Neural cell (in vitro differentiated cells): ENCODE measurements at regions not wholly inside any gene's neighbourhood (a gene's known extent, or its start where the extent isn't known, plus 50 kb on each side); places are given as distances from the start of the nearest gene placed in this dataset.

Experiments
- H2AFZ ChIP-seq: fragments of 200-600, 300-800 bp; sonication (generic), shearing (Covaris generic); 2 replicates; pipeline ENCODE4 v1.6.0; 2014; ENCODE audit warnings: low read depth, mild to moderate bottlenecking, antibody characterized with exemption, low read length, moderate library complexity
- H3F3A ChIP-seq: fragments of 200-600 bp; shearing (Covaris generic); 2 replicates; pipeline ENCODE4 v1.6.1; 2016; ENCODE audit warnings: mild to moderate bottlenecking, moderate library complexity, mixed read lengths, antibody characterized with exemption, low read length; ENCODE audit not compliant: insufficient read depth, poor library complexity, severe bottlenecking
- H3K27ac ChIP-seq: fragments of 200-600, 300-800 bp; sonication (generic), shearing (Covaris generic); 2 replicates; pipeline ENCODE4 v1.5.1; 2014; ENCODE audit warnings: mild to moderate bottlenecking, low read length, moderate library complexity
- H3K27me3 ChIP-seq: fragments of 300-800, 200-600 bp; sonication (generic), shearing (Covaris generic); 2 replicates; pipeline ENCODE4 v1.6.0; 2014; ENCODE audit warnings: mild to moderate bottlenecking, low read depth, low read length, moderate library complexity; ENCODE audit not compliant: insufficient read depth
- H3K36me3 ChIP-seq: fragments of 300-800, 200-600 bp; sonication (generic), shearing (Covaris generic); 2 replicates; pipeline ENCODE4 v1.5.1; 2014; ENCODE audit warnings: mild to moderate bottlenecking, antibody characterized with exemption, low read length, moderate library complexity; ENCODE audit not compliant: insufficient read depth
- H3K4me2 ChIP-seq: fragments of 300-800, 200-600 bp; sonication (generic), shearing (Covaris generic); 2 replicates; pipeline ENCODE4 v1.6.0; 2014; ENCODE audit warnings: mild to moderate bottlenecking, low read length
- H3K4me3 ChIP-seq: fragments of 300-800, 200-600 bp; sonication (generic), shearing (Covaris generic); 2 replicates; pipeline ENCODE4 v1.5.1; 2014; ENCODE audit warnings: mild to moderate bottlenecking, low read length, moderate library complexity
- H3K79me2 ChIP-seq: fragments of 200-600 bp; shearing (Covaris generic); replicated peaks from 2 replicates; pipeline ENCODE4 v1.6.0; 2014; ENCODE audit warnings: mild to moderate bottlenecking, low read length, moderate library complexity; ENCODE audit not compliant: insufficient read depth
- H3K9ac ChIP-seq: fragments of 300-800, 200-600 bp; sonication (generic), shearing (Covaris generic); 2 replicates; pipeline ENCODE4 v1.6.1; 2016; ENCODE audit warnings: mild to moderate bottlenecking, low read length, mixed read lengths
- H3K9me2 ChIP-seq: fragments of 200-600 bp; shearing (Covaris generic); 2 replicates; pipeline ENCODE4 v1.6.1; 2016; ENCODE audit warnings: mild to moderate bottlenecking, low read length, mixed read lengths; ENCODE audit not compliant: insufficient read depth
- H3K9me3 ChIP-seq: fragments of 200-600, 300-800 bp; sonication (generic), shearing (Covaris generic); 2 replicates; pipeline ENCODE4 v1.6.1; 2016; ENCODE audit warnings: mild to moderate bottlenecking, mixed run types, low read length, moderate library complexity, mixed read lengths
- H4K20me1 ChIP-seq: fragments of 200-600 bp; shearing (Covaris generic); 2 replicates; pipeline ENCODE4 v1.6.1; 2016; ENCODE audit warnings: mild to moderate bottlenecking, mixed run types; ENCODE audit not compliant: insufficient read depth
- CTCF ChIP-seq: fragments of 450-650 bp; IDR thresholded peaks from 2 replicates; pipeline ENCODE4 v1.5.1; 2014; ENCODE audit warnings: antibody characterized with exemption, mild to moderate bottlenecking, moderate library complexity; ENCODE audit not compliant: poor library complexity, severe bottlenecking
- EP300 ChIP-seq: fragments of 450-650 bp; conservative IDR thresholded peaks from 2 replicates; pipeline ENCODE4 v1.6.1; 2014; ENCODE audit warnings: antibody characterized with exemption, mild to moderate bottlenecking, moderate library complexity; ENCODE audit not compliant: poor library complexity, severe bottlenecking
- EZH2 ChIP-seq: fragments of 200-600, 300-800 bp; shearing (Covaris generic), sonication (generic); IDR thresholded peaks from 2 replicates; pipeline ENCODE4 v1.6.1; 2014; ENCODE audit warnings: antibody characterized with exemption, low read length, borderline replicate concordance, mild to moderate bottlenecking; ENCODE audit not compliant: insufficient read depth, poor library complexity, severe bottlenecking
- MXI1 ChIP-seq: fragments of 450-650 bp; conservative IDR thresholded peaks from 2 replicates; pipeline ENCODE4 v1.6.1; 2014; ENCODE audit warnings: antibody characterized with exemption, mild to moderate bottlenecking; ENCODE audit not compliant: poor library complexity, severe bottlenecking
- POLR2AphosphoS5 ChIP-seq: IDR thresholded peaks from 2 replicates; pipeline ENCODE4 v1.6.1; 2012
- RAD21 ChIP-seq: fragments of 450-650 bp; conservative IDR thresholded peaks from 2 replicates; pipeline ENCODE4 v1.6.1; 2014; ENCODE audit warnings: antibody characterized with exemption, mild to moderate bottlenecking, moderate library complexity
- SMC3 ChIP-seq: fragments of 450-650 bp; conservative IDR thresholded peaks from 2 replicates; pipeline ENCODE4 v1.6.1; 2014; ENCODE audit warnings: antibody characterized with exemption, mild to moderate bottlenecking, moderate library complexity; ENCODE audit not compliant: poor library complexity
- TAF1 ChIP-seq: IDR thresholded peaks from 2 replicates; pipeline ENCODE4 v1.6.1; 2012; ENCODE audit warnings: low read depth
- TF ChIP-seq, protein P1 (sequence below): IDR thresholded peaks from 2 replicates; pipeline ENCODE4 v1.6.1; 2012; ENCODE audit warnings: borderline replicate concordance

- Histone ChIP-seq H3K4me3 (no peak overlapping the region), H3K9me3 (no peaks in the 10 kb centered on the region), H3K36me3 (no peaks in the 10 kb centered on the region), H3K27me3 (no peaks in the 10 kb centered on the region), H3K9me2 (no peaks in the 10 kb centered on the region), H2AFZ (no peak overlapping the region), H3K27ac (no peak overlapping the region), H4K20me1 (no peaks in the 10 kb centered on the region), H3K9ac (no peak overlapping the region), H3F3A (no peaks in the 10 kb centered on the region), H3K4me2 (no peak overlapping the region), H3K79me2 (no peaks in the 10 kb centered on the region)
- TF ChIP-seq EP300 = no peak
- no peak for TF ChIP-seq SMC3
- TF ChIP-seq CTCF = no peak
- no peak for TF ChIP-seq EZH2
- TF ChIP-seq POLR2AphosphoS5 = no peak
- TF ChIP-seq, protein P1, sequence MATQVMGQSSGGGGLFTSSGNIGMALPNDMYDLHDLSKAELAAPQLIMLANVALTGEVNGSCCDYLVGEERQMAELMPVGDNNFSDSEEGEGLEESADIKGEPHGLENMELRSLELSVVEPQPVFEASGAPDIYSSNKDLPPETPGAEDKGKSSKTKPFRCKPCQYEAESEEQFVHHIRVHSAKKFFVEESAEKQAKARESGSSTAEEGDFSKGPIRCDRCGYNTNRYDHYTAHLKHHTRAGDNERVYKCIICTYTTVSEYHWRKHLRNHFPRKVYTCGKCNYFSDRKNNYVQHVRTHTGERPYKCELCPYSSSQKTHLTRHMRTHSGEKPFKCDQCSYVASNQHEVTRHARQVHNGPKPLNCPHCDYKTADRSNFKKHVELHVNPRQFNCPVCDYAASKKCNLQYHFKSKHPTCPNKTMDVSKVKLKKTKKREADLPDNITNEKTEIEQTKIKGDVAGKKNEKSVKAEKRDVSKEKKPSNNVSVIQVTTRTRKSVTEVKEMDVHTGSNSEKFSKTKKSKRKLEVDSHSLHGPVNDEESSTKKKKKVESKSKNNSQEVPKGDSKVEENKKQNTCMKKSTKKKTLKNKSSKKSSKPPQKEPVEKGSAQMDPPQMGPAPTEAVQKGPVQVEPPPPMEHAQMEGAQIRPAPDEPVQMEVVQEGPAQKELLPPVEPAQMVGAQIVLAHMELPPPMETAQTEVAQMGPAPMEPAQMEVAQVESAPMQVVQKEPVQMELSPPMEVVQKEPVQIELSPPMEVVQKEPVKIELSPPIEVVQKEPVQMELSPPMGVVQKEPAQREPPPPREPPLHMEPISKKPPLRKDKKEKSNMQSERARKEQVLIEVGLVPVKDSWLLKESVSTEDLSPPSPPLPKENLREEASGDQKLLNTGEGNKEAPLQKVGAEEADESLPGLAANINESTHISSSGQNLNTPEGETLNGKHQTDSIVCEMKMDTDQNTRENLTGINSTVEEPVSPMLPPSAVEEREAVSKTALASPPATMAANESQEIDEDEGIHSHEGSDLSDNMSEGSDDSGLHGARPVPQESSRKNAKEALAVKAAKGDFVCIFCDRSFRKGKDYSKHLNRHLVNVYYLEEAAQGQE = no peak
- TF ChIP-seq MXI1 = no peak
- no peak for TF ChIP-seq RAD21
- no peak for TF ChIP-seq TAF1
Observed at GRCh38 chr2:147110317-147110716, 734.5 kb upstream of the ACVR2A start.

DNA sequence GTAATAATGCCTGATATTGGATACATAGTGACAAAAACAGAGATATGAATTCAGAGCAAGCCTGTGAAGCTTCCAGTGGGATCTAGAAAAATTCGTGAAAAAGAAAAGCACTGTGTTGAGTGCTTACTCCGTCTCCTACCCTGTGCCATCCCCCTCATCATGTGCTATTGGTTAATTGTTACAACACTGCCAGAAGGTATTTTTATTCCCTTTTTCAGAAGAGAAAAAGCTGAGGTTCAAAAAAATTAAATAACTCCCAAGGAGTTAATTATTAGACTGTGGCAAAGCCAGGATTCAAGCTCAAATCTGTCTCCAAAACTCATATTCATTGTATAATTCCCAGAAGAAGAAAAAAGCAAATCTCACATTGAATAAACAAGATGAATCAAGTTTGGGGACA lies 735.5 kb upstream of the ACVR2A start:
- no peak overlapping the region for H3K9ac ChIP-seq
- no peaks in the 10 kb centered on the region for H3F3A ChIP-seq
- H3K4me2 ChIP-seq = no peak overlapping the region
- H3K27ac ChIP-seq = no peak overlapping the region
- TF ChIP-seq CTCF (no peak), RAD21 (no peak), SMC3 (no peak), EP300 (no peak), EZH2 (no peak), TAF1 (no peak), POLR2AphosphoS5 (no peak), MXI1 (no peak)
- TF ChIP-seq, protein P1 = no peak
- no peaks in the 10 kb centered on the region for H3K79me2 ChIP-seq
- H3K9me3 ChIP-seq = no peaks in the 10 kb centered on the region
- H3K36me3 ChIP-seq = no peaks in the 10 kb centered on the region
- H4K20me1 ChIP-seq = no peaks in the 10 kb centered on the region
- H3K9me2 ChIP-seq = no peaks in the 10 kb centered on the region
- no peak overlapping the region for H2AFZ ChIP-seq
- H3K4me3 ChIP-seq = no peak overlapping the region
- H3K27me3 ChIP-seq = no peaks in the 10 kb centered on the region
